NCI-H1930 (cell line): ENCODE measurements at regions not wholly inside any gene's neighbourhood (a gene's known extent, or its start where the extent isn't known, plus 50 kb on each side); places are given as distances from the start of the nearest gene placed in this dataset.
"Not testable (repeated sequence)": the region's sequence is repeated elsewhere in the genome, so short reads cannot be mapped to it uniquely, and the experiment has no call there.

ENCODE experiments used
- DNase-seq, 2 experiments: peaks; one replicate each; lab custom pipeline; 2025; lab: John Stamatoyannopoulos, UW

- DNase-seq = no peak
These were observed 243.1 kb downstream of the S1PR1 start for GRCh38 chr1:101479945-101480344.

DNA sequence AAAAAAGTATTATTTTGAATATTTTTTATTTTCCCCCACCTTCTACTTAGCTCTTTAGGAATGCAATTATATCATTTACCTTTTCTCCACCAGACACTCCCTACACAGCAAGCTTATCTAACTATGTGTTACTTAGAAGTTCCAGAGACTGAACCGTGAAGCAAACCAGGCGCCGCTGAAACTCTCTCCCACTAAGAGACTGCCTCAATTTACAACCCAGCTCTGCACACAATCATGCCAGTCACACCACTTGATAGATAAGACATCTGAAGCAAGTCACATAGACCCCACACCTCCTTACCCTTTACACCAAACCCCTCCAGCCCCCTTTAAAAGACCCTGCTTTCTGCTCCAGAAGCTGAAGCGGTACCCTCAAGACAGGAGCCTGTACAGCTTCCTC is 245.5 kb downstream of the S1PR1 start:
- DNase-seq = no peak

- DNase-seq = no peak
These were observed 247.3 kb downstream of the S1PR1 start for GRCh38 chr1:101483982-101484688.

- no peak for DNase-seq
These were observed 248.0 kb downstream of the S1PR1 start for GRCh38 chr1:101484689-101485338.

GRCh38 chr1:101485712-101486111 is 248.9 kb downstream of the S1PR1 start:
- DNase-seq = no peak

DNA sequence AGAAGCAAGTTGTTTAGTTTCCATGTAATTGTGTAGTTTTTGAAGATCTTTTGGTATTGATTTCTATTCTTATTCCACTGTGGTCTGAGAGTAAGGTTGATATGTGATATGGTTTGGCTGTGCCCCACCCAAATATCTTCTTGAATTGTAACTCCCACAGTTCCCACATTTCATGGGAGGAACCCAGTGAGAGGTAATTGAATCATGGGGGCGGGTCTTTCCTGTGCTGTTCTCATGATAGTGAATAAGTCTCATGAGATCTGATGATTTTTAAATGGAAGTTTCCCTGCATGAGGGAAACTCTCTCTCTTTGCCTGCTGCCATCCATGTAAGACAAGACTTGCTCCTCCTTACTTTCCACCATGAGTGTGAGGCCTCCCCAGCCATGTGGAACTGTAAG is 255.3 kb downstream of the S1PR1 start:
- not testable (repeated sequence) for DNase-seq

DNA sequence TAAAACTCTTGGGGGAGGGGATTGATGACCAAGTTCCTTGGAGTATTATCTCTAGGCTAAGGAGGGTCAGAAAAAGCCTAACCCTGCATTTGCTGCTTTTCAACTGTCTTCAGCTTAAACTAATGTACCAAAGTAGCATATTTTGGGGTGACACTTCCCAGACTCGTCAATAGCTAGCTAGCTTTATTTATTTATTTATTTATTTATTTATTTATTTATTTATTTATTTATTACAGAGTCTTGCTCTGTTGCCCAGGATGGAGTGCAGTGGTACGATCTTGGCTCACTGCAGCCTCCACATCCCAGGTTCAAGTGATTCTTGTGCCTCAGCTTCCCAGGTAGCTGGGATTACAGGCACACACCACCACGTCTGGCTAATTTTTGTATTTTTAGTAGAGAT is 257.1 kb downstream of the S1PR1 start:
- not testable (repeated sequence) for DNase-seq

GRCh38 chr1:101496109-101496508 is 259.3 kb downstream of the S1PR1 start:
- no peak for DNase-seq

DNA sequence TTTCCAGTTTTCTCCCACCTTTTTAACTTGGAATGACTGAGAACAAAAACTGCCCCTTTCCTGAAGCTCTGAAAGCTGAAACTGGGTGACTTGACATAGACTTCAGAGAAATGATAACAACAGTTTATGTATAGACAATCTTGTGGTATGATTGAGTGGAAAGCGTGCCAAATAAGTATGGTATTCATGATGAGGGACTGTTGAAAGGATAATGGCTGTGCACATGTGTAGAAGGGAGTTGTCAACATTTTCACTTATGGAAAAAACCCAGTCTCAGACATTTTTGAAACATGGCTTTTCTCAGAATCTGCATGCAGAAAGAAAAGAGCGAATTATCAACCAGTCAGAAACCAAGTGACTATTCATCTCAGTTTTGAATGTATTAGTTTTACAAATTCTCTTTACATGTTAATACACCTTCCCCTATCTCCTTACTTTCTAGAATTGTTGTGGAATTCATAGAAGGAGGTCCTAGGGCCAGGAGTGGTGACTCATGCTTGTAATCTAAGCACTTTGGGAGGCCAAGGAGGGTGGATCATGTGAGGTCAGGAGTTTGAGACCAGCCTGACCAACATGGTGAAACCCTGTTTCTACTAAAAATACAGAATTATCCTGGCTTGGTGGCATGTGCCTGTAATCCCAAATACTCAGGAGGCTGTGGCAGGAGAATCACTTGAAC is 261.2 kb downstream of the S1PR1 start:
- no peak for DNase-seq

DNA sequence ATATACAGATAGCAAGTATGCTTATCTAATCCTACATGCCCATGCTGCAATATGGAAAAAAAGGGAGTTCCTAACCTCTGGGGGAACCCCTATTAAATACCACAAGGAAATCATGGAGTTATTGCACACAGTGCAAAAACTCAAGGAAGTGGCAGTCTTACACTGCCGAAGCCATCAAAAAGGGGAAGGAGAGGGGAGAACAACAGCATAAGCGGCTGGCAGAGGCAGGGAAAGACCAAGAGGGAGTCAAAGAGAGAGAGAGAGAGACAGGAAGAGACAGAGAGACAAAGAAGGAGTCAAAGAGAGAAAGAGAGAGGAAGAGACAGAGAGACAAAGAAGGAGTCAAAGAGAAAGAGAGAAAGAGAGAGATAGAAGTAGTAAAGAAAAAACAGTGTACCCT is 267.3 kb downstream of the S1PR1 start:
- DNase-seq = not testable (repeated sequence)

DNA sequence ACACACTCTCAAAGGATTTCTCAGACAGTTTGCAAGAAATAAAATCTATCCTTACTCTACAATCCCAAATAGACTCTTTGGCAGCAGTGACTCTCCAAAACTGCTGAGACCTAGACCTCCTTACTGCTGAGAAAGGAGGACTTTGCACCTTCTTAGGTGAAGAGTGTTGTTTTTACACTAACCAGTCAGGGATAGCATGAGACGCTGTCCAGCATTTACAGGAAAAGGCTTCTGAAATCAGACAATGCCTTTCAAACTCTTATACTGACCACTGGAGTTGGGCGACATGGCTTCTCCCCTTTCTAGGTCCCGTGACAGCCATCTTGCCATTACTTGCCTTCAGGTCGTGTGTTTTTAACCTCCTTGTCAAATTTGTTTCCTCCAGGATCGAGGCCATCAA is 268.4 kb downstream of the S1PR1 start:
- not testable (repeated sequence) for DNase-seq

DNA sequence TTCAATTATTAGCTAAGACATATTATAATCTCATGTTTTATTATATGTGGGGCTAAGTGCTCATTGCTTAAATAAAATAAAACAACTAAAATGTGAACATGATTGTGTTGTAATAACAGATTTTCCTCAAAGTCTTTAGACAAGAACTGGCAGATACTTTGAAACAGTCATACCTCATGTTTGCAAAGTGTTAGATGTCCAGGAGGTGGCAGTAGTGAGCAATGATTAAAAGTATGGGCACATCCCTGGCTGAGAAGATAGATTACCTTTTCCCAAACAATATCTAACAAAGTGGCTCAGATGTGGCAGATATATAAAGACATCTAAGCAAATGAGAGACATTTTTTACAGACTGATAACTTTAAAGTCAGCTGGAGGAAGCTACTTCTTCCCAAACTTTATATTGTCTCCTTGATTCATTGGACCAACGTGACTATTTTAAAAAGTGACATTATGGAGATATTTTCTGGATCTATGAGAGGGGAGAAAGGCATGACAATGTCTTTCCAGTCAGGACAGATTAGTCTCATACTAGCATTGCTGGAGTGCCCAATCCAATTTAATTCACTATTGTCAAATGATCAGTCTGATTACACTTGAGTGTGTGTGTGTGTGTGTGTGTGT is 269.8 kb downstream of the S1PR1 start:
- peak in 1 of 2 experiments; percentile 8 for DNase-seq

DNA sequence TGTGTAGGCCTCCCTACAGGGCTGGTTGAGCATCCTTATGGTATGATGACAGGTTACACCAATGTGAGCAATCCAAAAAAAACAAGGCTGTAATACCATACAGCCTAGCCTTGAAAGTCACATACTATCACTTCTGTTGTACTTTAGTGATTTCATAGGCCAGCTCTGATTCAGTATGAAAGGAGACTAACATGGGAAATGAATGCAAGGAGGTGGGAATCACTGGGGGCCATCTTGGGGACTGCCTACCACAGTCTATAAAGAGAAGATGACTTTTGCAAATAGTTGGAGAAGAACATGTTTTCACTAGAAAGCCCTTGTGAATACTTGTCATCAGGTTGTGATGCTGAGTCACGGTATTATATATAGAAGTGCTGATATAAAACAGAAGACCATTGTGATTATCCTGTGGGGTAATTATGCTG is 270.7 kb downstream of the S1PR1 start:
- no peak for DNase-seq

GRCh38 chr1:101508913-101509312 is 272.1 kb downstream of the S1PR1 start:
- DNase-seq = no peak

GRCh38 chr1:101509370-101509769 is 272.6 kb downstream of the S1PR1 start:
- no peak for DNase-seq

GRCh38 chr1:101511202-101511891 is 274.5 kb downstream of the S1PR1 start:
- DNase-seq = peak in 1 of 2 experiments; percentile 5

GRCh38 chr1:101520302-101520701 is 283.5 kb downstream of the S1PR1 start:
- DNase-seq = peak; percentile 3 to 5

DNA sequence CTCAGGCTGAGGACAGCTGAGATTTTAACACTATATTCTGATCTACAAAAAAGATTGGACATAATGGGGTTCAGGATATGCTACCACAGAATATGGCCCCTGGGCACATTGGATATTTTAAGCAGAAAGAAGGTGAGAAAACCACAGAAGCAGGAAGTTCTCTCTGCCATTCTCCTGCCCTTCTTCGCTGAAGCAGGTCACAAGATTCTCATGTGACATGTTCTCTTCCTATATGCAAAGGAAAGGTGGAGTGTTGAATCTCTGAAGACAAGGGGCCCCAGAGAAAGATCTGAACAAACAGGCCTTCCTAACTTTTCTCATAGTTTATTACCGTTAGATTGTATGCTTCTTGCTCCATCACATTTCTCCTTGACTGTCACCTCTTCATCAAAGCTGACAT is 285.7 kb downstream of the S1PR1 start:
- no peak for DNase-seq

GRCh38 chr1:101526813-101527212 is 290.0 kb downstream of the S1PR1 start:
- no peak for DNase-seq

GRCh38 chr1:101532377-101532776 is 295.6 kb downstream of the S1PR1 start:
- no peak for DNase-seq

GRCh38 chr1:101540161-101540560 is 303.3 kb downstream of the S1PR1 start:
- DNase-seq = no peak

DNA sequence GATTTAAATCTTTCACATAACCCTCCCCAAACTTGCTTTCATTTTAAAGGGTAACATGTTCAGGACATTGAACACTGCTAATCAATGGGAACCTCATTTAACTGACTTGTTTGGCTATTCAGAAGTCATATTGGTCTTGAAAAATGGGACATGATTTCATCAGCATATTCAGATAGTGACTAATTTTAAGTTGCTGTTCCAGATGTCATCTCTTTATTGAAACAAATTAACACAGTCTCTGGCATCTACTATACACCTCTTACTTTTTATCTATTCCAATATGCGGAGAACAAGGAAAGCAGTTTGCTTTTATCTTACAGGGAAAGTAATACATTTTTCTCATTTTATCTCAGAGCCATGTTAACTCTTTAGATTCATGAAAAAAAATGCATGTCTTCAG is 310.1 kb downstream of the S1PR1 start:
- no peak for DNase-seq
